Testis (tissue), 2 donors: ENCODE measurements at regions not wholly inside any gene's neighbourhood (a gene's known extent, or its start where the extent isn't known, plus 50 kb on each side); places are given as distances from the start of the nearest gene placed in this dataset.
"Not testable (repeated sequence)": the region's sequence is repeated elsewhere in the genome, so short reads cannot be mapped to it uniquely, and the experiment has no call there.

Experiments
- DNase-seq: peaks from one replicate; pipeline ENCODE4 v3.0.0-alpha.2; 2019
- H3K27ac ChIP-seq, 2 donors: fragments of 200-600 bp; sonication (generic); one replicate each; pipeline ENCODE4 v1.5.1; 2019
- H3K27me3 ChIP-seq: fragments of 200-600 bp; sonication (generic); one replicate; pipeline ENCODE4 v1.5.1; 2019
- H3K36me3 ChIP-seq: fragments of 200-600 bp; sonication (generic); one replicate; pipeline ENCODE4 v1.5.1; 2017; ENCODE audit warnings: low read depth; ENCODE audit errors: missing control alignments
- H3K4me1 ChIP-seq: fragments of 200-600 bp; sonication (generic); one replicate; pipeline ENCODE4 v1.5.1; 2019
- H3K4me3 ChIP-seq, 2 donors: fragments of 200-600 bp; sonication (generic); one replicate each; pipeline ENCODE4 v1.5.1; 2017 to 2019
- H3K9me3 ChIP-seq: fragments of 200-600 bp; sonication (generic); one replicate; pipeline ENCODE4 v1.5.1; 2017
- POLR2A ChIP-seq: fragments of 450-650 bp; IDR thresholded peaks from one replicate; pipeline ENCODE4 v1.6.1; 2017; ENCODE audit warnings: antibody characterized with exemption, mild to moderate bottlenecking, moderate library complexity
- WGBS, 2 donors: methylation state at CpG; one replicate each; pipeline ENCODE4 v1.1.5; 2018; 5-methylcytosine and 5-hydroxymethylcytosine counted together
- intact Hi-C: fragments of 100-400 bp; cut with DNase I; formaldehyde crosslinking; loops from one replicate; pipeline ENCODE4 v1.15.1; 2023; ENCODE audit warnings: low total_unique reads
- TF ChIP-seq, protein P1 (sequence below), 3 experiments: fragments of 450-650 bp in 2 of 3; fragments of 200-600 bp in 1 of 3; sonication (generic) in 1 of 3; IDR thresholded peaks; one replicate each; pipeline ENCODE4 v1.5.1; 2016 to 2019; ENCODE audit warnings: antibody characterized with exemption in 3 of 3, mild to moderate bottlenecking in 2 of 3, moderate library complexity in 1 of 3

DNA sequence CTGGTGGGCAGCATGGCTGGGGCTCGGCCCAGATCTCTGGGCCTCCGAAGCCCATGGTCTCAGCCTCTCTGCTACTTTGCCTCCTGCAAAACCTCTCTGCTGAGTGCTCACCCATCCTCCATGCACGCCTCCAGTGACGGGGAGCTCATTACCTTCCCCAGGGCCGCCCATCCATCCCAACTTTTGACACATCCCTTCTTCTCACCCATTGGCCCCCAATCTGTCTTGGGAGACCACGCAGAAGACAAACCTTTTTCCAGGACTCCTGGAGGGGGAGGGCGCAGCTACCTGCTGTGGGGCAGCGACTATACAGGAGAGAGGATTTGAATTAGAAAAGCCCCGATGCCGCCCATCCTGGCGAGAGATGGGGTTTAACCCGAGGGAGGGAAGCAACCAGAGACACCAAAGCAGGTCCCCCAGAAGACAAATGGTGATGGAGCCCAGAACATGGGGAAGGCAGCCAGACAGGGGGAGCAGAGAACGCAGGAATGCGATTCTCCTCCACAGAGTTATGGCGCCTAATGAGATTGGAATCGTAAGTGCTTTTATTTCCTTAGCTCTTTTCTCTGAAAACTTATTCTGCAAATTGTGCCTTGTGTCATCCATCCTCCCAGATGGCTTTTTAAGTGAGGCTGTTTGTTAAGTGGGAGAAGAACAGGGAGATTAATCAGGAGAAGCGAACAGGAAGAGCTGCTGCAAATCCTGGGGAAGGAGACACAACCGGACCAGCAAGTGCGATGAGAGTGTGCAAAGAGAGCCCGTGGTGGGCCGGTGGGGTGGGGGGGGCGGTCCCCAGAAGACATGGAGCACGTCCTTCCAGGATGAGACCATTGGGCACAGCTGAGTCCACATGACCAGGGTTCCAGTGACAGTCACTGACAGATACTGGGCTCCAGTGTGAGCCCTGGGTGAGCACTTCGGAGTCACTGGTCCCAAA is 623.5 kb downstream of the MATN1 start:
- intact Hi-C loops, result no loop called here
- WGBS, 2 donors, result 75 to 77% methylated on average over 24 of the region's 24 CpGs
- Histone ChIP-seq H3K4me3 (no peak overlapping the region), H3K9me3 (no peaks in the 10 kb centered on the region), H3K36me3 (no peaks in the 10 kb centered on the region), H3K27me3 (no peaks in the 10 kb centered on the region), H3K4me1 (no peaks in the 10 kb centered on the region), H3K27ac (no peak overlapping the region)
- no peak for DNase-seq
- no peak for TF ChIP-seq POLR2A
- TF ChIP-seq, protein P1, sequence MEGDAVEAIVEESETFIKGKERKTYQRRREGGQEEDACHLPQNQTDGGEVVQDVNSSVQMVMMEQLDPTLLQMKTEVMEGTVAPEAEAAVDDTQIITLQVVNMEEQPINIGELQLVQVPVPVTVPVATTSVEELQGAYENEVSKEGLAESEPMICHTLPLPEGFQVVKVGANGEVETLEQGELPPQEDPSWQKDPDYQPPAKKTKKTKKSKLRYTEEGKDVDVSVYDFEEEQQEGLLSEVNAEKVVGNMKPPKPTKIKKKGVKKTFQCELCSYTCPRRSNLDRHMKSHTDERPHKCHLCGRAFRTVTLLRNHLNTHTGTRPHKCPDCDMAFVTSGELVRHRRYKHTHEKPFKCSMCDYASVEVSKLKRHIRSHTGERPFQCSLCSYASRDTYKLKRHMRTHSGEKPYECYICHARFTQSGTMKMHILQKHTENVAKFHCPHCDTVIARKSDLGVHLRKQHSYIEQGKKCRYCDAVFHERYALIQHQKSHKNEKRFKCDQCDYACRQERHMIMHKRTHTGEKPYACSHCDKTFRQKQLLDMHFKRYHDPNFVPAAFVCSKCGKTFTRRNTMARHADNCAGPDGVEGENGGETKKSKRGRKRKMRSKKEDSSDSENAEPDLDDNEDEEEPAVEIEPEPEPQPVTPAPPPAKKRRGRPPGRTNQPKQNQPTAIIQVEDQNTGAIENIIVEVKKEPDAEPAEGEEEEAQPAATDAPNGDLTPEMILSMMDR (IDR thresholded peaks at IDR 0.05), result no peak

DNA sequence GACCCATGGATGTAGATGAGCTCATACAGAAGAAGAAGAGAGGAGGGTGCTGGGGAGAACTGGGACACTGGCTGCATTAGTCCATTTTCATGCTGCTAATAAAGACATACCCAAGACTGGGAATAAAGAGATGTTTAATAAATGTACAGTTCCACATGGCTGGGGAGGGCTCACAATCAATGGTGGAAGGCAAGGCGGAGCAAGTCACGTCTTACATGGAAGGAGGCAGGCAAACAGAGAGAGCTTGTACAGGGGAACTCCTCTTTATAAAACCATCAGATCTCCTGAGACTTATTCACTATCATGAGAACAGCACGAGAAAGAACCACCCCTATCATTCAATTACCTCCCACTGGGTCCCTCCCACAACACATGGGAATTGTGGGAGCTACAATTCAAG is 625.5 kb downstream of the MATN1 start:
- 77 to 80% methylated on average over 3 of the region's 3 CpGs for WGBS, 2 donors
- intact Hi-C loops, DNase-seq, H3K27me3 ChIP-seq, H3K36me3 ChIP-seq, H3K4me3 ChIP-seq, H3K27ac ChIP-seq, H3K4me1 ChIP-seq, H3K9me3 ChIP-seq: not testable (repeated sequence)

DNA sequence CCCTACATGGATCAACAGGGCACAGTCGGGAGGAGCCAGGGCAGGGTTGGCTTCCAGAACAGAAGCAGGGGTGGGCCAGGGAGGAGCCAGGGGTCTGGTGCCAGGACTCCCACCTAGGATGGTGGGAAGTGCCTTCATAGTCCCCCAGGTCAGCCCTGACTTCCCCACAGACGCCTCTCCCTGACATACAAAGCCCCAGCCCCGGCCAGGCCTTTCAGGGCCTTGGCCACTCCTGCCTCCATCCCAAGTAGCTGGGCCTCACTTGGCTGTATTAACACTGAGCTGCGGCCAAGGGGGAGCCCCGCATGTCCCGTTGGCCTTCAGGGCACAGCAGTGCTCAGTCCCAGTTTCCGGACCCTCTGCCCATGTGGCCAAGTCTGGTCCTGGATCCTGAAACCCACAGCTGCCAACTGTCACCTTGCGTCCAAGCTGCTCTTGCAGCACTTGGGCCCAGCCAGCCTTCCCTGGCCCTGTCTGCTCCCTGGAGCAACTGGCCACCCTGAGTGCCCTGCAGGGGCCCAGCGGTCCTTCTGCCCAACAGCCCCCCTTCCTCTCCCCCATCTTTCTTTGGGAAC is 627.8 kb downstream of the MATN1 start:
- Histone ChIP-seq H3K27ac (no peak overlapping the region), H3K27me3 (no peaks in the 10 kb centered on the region), H3K36me3 (no peaks in the 10 kb centered on the region), H3K9me3 (no peaks in the 10 kb centered on the region), H3K4me1 (no peaks in the 10 kb centered on the region), H3K4me3 (no peak overlapping the region)
- TF ChIP-seq POLR2A, result no peak
- TF ChIP-seq, protein P1 (IDR thresholded peaks at IDR 0.05), result no peak
- DNase-seq, result no peak
- WGBS, 2 donors, result 70 to 92% methylated on average over 4 to 9 of the region's 9 CpGs
- intact Hi-C loops, result no loop called here

DNA sequence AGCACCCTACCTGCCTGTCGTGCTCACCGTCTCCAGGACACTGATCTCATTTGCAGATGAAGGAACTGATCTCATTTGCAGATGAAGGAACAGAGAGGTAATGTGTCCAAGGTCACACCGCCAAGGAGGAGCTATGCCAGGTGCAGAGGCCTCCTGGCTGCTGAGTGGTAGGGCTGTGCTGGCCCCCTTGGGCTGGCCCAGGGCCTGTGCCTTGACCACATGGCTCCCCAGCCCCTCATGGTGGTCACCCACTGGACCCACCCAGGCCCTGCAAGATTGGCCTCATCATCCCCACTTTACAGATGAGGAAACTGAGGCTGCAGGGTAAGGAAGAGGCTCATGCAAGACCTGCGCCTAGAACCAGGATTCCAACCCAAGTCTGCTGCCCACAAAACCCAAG is 628.3 kb downstream of the MATN1 start:
- TF ChIP-seq, protein P1 (IDR thresholded peaks at IDR 0.05), result no peak
- TF ChIP-seq POLR2A, result no peak
- intact Hi-C loops, result no loop called here
- Histone ChIP-seq H3K27me3 (no peaks in the 10 kb centered on the region), H3K4me1 (no peaks in the 10 kb centered on the region), H3K4me3 (no peak overlapping the region), H3K9me3 (no peaks in the 10 kb centered on the region), H3K36me3 (no peaks in the 10 kb centered on the region), H3K27ac (no peak overlapping the region)
- no peak for DNase-seq
- 94% methylated on average over 3 to 4 of the region's 4 CpGs for WGBS, 2 donors

DNA sequence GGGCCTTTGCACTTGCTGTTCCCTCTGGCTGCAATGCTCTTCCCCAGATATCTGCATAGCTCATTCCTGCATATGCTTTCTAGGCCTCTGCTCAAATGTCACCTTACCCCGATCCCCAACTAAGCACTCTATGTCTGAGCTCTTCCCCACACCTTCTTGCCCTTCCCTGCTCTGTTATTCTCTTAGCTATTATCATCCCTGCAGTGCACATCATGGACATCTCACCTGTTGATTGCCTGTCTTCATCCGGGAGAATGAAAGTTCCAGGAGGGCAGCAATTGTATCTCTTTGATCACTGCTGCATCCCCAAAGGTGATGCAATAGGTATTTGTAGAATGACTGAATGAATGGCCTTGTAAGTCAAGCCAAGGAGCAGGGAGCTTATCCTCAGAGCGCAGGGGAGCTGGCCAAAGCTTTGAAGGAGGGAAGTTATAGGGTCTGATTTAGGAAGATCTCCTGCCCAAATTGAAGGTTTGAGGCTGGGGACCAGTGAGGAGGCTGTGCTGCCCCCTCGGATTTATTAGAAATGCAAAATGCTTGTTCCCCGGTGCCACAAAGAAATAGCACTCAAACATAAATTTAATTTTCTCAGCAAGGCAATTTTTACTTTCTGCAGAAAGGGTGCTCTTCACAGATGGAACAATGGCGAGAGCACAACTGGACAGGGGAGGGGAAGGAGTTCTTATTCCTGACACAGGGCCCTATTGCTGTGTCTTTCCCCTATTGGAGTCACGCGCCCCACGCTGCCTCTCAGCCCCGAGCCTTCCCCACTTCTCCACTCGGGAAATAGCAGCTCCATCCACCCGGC is 631.1 kb downstream of the MATN1 start:
- intact Hi-C loops, result no loop called here
- TF ChIP-seq, protein P1 (IDR thresholded peaks at IDR 0.05), result no peak
- no peak for TF ChIP-seq POLR2A
- Histone ChIP-seq H3K36me3 (no peaks in the 10 kb centered on the region), H3K27ac (no peak overlapping the region), H3K4me1 (no peaks in the 10 kb centered on the region), H3K4me3 (no peak overlapping the region), H3K27me3 (no peaks in the 10 kb centered on the region), H3K9me3 (no peaks in the 10 kb centered on the region)
- 92 to 96% methylated on average over 12 of the region's 12 CpGs for WGBS, 2 donors
- no peak for DNase-seq
